GM08714 (cell line): ENCODE measurements at regions not wholly inside any gene's neighbourhood (a gene's known extent, or its start where the extent isn't known, plus 50 kb on each side); places are given as distances from the start of the nearest gene placed in this dataset.
A peak's percentile ranks its signal among the peaks of the same experiment; 100 is the strongest.

Experiments used
- H3K4me3 ChIP-seq: fragments of 200-500 bp; sonication (Bioruptor generic); 2 replicates; pipeline ENCODE4 v1.5.1; 2014; ENCODE audit warnings: mild to moderate bottlenecking, low read length, inconsistent platforms
- ZNF274 ChIP-seq: IDR thresholded peaks from 2 replicates; pipeline ENCODE4 v1.6.1; 2012; ENCODE audit warnings: mild to moderate bottlenecking, low read depth, low read length

GRCh38 chr20:4095639-4096038, 53.0 kb upstream of the SMOX start:
- TF ChIP-seq ZNF274: no peak
- no peak overlapping the region for H3K4me3 ChIP-seq

DNA sequence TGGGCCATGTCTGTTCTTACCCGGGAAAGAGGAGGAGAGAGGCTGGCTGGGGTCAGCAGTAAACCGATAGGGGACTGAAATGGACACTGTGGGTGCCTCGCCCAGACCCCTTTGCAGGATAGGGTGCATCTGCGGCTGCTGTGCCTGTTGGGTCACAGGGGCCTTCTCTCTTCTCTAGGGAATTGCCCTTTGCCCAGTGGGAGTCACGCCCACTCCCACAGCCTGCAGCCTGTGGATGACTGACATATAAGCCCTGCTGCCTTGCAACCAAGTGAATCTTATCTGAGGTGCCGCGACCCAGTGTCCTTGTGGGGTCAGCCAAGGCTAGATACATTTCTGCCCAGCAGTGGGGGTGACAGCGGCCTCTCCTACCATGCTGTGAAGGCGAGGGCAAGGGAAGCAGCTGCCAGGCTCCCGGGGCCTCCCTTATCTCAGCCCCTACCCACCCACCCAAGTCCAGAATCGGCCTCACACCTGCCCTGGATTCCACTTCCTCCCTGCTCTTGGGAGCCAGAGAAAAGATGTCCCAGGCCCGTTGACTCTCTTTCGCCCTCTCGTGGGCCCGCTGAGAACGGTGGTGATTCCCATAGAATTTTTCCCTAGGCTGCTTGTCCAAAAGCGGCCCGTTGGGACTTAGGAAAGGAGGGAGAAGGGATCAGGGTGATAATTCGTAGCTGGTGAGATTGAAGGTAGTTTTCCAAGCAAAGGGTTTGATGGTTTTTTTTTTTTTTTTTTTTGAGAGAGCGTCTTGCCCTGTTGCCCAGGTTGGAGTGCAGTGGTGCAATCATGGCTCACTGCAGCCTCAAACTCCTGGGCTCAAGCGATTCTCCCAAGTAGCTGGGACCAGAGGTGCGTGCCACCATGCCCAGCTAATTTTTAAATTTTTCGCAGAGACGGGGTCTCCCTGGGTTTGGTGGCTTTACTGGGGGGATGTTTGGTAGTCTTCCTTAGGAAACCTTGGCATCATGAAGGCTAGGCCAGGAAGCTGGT, 56.8 kb upstream of the SMOX start:
- TF ChIP-seq ZNF274: no peak
- no peak overlapping the region for H3K4me3 ChIP-seq

- TF ChIP-seq ZNF274: no peak
- H3K4me3 ChIP-seq: no peak overlapping the region
Observed at GRCh38 chr20:4090756-4091489, 57.7 kb upstream of the SMOX start.

GRCh38 chr20:4089756-4090487, 58.7 kb upstream of the SMOX start:
- H3K4me3 ChIP-seq: no peak overlapping the region
- no peak for TF ChIP-seq ZNF274

GRCh38 chr20:4088766-4089165, 59.9 kb upstream of the SMOX start:
- no peak overlapping the region for H3K4me3 ChIP-seq
- TF ChIP-seq ZNF274: no peak

DNA sequence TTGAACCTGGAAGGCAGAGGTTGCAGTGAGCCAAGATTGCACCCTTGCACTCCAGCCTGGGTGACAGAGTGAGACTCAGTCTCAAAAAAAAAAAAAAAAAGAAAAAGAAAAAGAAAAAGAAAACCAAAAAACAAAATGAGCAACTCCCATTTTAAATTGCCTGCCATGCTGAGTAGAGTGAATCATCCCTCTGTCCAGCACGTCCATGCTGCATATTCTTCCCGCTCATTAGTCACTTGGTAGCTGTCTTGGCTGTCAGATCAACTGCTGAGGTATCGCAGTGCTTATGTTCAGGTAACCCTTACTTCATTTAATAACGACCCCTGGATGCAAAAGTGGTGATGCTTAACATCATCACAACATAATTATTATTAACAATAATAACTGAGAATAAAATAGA, 60.7 kb upstream of the SMOX start:
- TF ChIP-seq ZNF274: no peak
- H3K4me3 ChIP-seq: no peak overlapping the region

GRCh38 chr20:4086771-4087687, 61.6 kb upstream of the SMOX start:
- TF ChIP-seq ZNF274: no peak
- H3K4me3 ChIP-seq: no peak overlapping the region

DNA sequence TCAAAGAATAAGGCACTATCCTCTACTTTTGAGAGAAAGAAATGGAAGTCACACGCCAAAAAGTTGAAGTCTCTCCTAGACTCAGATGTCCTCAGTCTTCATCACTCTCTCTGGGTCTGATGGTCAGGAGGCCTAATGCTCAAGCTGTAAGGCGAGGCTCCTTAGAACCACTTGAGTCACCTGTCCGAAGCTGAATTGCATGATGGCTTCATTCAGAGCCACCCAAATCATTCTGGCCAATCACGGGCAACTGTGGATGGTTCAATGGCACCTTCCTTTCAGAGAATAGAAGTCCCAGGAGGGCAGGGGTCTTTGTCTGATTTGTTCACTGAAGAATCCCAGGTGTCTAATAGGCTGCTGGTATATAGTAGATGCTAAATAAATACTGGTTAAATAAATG, 63.9 kb upstream of the SMOX start:
- H3K4me3 ChIP-seq: no peak overlapping the region
- no peak for TF ChIP-seq ZNF274

- no peak for TF ChIP-seq ZNF274
- H3K4me3 ChIP-seq: no peak overlapping the region
Observed at GRCh38 chr20:4084096-4084495, 64.5 kb upstream of the SMOX start.

DNA sequence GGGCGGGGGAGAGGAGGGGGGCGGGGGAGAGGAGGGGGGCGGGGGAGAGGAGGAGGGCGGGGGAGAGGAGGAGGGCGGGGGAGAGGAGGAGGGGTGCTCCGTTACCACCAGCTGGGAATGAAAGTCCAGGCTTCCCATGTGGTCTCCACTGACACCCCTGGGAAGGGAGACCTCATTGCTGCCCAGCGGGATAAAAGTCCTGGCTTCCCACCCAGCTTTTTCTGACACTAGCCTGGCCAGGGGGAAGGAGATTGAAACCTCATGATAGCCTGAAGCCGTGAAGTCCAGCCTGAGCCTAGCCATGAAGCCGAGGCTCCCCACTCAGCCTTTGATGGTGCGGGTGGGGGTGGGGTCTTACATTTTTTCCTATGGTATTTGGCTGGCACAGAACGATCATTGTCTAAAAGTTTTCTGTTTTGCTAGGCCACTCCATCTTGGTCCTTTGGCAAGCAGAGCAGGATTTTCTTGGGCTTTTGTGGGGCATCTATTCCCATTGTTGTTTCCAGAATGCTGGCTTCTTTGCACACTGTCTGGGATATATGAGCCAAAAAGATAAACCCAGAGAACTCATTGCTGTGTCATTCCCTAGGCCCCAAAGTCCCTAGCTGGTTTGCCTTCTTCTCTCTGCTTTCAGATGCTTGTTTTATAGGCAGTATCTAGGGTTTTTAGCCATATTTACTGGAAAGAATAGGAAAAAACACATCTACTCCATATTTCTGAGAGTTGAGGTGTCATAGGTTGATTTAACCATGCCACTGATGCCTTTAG, 65.3 kb upstream of the SMOX start:
- no peak for TF ChIP-seq ZNF274

DNA sequence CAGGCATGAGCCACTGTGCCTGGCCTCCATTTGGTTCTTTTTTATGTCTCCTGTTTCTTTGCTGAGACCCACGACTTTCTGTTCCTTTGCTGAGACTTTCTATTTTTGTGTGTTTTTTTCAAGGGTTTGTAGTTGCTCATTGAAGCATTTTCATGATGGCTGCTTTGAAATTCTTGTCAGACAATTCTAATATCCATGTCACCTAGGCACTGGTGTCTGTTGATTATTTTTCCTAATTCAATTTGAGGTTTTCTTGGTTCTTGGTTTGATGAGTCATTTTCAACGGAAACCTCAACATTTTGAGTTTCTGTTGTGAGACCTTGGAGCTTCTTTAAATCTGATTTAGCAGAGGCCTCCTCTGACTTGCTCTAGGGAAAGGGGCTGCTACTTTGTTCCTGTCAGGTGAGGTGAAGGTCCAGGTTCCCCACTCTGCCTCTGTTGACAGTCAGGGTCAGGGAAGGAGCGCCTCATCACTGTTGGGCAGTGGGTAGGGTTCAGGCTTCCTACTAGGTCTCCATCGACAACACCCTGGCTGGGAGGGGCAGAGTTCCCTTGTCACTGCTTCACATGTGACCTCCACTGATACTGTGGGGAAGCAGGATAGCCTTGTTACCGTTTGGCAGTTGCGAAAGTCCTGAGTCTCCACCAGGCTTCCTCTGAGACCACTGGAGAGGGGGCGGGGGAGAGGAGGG, 66.1 kb upstream of the SMOX start:
- TF ChIP-seq ZNF274: no peak
- H3K4me3 ChIP-seq: peak overlapping the region; percentile 24; the same call in 1 of the 2 replicates

More for the DNA sequence above, 65.3 kb upstream of the SMOX start:
- no peak overlapping the region for H3K4me3 ChIP-seq

DNA sequence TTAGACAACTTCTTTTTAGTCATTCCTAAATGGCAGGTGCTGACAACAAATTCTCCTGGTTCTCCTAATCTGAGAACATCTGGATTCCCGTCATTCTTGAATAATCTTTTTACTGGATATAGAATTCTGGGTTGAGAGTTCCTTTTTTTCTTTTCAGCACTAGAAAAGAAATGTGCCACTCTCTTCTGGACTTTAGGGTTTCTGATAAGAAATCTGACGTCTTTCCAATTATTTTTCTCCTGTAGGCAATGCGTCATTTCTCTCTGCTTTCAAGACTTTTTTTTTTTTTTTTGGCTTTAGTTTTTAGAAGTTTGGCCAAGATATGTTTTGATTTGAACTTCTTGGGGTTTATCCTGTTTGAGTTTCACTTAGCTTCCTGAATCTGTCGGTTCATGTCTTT, 66.1 kb upstream of the RNF24 start:
- H3K4me3 ChIP-seq: no peak overlapping the region
- TF ChIP-seq ZNF274: no peak
